GM21825 (cell line): ENCODE measurements at regions not wholly inside any gene's neighbourhood (a gene's known extent, or its start where the extent isn't known, plus 50 kb on each side); places are given as distances from the start of the nearest gene placed in this dataset.

ENCODE experiments used
- ATAC-seq: cut with Tn5 transposase; IDR thresholded peaks from one replicate; pipeline ENCODE4 v1.9.1; 2021; ENCODE audit warnings: mild to moderate bottlenecking, moderate library complexity; ENCODE audit not compliant: unreplicated experiment

GRCh38 chr2:234308813-234309195 lies 188.1 kb downstream of the ARL4C start:
- peak; percentile 91 for ATAC-seq

GRCh38 chr2:234308073-234308812 lies 188.6 kb downstream of the ARL4C start:
- ATAC-seq, result no peak

GRCh38 chr2:234307322-234307961 lies 189.4 kb downstream of the ARL4C start:
- no peak for ATAC-seq

DNA sequence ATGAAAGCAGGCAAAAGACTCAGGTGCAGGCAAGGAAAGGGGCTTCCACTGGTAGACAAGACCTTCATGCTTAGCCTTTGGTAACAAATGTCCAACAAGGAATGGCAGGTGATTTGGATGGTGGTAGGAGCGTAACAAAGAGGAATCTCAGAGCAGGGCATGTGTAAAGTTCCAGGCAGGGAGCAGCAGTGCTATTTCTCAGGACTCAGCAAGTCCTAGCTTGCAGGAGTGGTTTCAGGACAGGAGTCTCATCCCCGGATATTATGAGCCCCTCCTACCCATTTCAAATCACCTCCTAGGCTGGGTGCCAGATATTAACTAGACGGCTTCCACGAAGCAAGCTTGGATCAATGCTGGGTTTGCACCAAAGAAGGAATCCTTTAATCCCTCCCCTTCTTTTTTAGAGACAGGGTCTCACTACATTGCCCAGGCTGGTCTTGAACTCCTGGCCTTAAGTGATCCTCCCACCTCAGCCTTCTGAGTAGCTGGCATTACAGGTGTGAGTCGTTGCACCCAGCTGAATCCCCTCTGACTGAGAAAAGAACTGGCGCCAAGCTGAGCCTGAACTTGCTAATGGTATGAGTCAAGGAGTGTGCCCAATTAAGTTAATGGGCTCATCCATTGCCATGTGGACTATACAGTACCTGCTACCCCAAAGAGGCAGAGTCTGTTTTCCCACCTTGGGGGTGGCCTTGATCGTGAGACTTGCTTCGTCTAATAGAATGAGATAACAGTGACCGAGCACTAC lies 190.3 kb downstream of the ARL4C start:
- ATAC-seq, result no peak

GRCh38 chr2:234305846-234306245 lies 191.0 kb downstream of the ARL4C start:
- no peak for ATAC-seq

GRCh38 chr2:234304950-234305349 lies 191.9 kb downstream of the ARL4C start:
- no peak for ATAC-seq

- ATAC-seq, result no peak
Measured at GRCh38 chr2:234302664-234302991, 194.3 kb downstream of the ARL4C start.

DNA sequence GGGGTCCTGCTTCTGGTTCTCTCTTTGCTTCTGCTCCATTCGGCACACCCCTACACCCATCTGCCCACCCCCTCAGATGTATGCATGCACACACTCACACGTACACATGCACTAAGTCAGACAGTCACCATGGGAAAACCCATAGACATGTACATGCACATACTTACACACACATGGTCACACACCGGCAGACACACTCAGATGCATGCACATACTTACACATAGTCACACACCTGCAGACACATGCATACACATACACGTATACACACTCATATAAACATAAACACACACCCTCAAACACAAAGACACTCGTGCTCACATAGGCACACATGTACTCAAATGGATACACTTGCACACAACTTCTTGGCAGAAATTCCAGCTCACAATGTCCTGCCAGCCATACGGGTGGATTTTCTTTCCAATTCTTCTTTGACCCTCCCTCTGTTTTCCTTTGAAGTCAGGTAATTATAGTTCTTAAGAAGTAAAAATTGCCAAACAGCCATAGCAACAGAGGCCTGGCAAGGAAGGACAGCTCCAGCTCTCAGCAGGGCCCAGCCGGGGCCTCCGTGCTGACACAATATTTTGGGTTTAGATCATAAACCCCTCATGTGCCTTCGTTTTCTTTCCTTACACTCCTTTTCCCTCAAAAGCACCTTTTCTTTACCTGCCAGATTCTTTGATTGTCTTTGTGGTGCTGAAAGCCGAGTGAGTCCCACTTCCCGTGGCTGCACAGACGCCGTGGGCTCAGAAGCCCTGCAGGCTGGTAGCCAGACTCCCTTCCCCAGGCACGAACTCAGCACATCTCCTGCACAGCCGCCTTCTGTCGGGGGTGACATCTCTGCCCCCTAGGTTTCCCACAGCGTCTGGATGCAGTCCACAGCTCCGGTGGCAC lies 195.7 kb downstream of the ARL4C start:
- ATAC-seq, result no peak

- no peak for ATAC-seq
Measured at GRCh38 chr2:234300391-234300925, 196.4 kb downstream of the ARL4C start.

- no peak for ATAC-seq
Measured at GRCh38 chr2:234298918-234299317, 198.0 kb downstream of the ARL4C start.

- ATAC-seq, result no peak
Measured at GRCh38 chr2:234296991-234297390, 199.9 kb downstream of the ARL4C start.

DNA sequence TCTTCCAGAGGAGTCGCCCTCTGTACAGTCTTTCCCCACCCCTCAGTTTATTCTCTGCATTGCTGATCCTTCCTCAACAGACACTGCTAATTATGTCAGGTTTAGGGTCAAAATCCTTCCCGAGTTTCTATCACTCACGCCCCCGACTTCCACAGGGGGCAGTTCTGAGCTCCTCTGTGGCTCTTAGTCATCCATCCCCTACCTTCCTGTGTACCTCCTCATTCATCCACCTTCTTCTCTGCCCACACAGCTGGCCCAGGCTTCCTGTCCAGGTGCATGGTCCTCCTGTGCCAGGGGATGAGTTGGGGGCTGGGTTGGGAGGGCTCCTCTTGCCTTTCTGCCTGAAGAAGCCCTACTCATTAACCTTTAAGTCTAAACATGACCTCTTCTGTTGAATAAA lies 202.9 kb downstream of the ARL4C start:
- ATAC-seq, result no peak

GRCh38 chr2:234292962-234293243 lies 204.0 kb downstream of the ARL4C start:
- no peak for ATAC-seq

DNA sequence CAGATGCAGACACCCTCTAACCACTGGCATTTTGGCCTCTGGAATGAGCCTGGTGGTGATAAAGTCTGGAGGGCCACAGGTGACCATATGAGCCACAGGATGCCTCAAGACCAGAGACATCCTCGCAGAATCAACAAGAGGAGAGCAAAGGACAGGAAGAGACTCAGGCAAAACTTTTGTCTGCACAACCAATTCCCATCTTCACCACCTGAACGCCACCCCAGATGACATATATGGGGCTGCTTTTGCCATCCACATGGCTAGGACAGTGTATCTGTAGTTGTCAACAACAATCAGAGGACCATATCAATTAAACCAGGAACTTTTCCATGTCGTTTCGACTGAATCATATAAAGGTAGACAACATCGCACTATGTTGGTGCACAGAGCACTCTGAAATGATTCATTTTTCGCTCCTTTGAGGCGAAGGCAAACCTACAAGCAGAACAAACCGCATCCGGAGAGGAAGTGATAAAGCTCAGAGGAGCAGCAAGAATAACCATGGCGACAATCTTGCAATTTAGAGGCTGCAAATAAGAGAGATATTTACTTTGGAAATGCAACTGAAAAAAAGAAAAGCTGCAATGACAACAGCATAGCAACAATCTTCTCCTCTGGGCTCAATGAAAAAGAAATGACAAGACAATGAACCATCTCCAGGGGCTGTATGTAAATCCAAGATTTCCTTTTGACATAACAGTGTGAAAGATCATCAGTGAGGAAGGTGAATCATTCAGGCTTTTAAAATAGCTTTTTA lies 204.5 kb downstream of the ARL4C start:
- peak; percentile 58 for ATAC-seq

- ATAC-seq, result peak; percentile 21
Measured at GRCh38 chr2:234291765-234292204, 205.1 kb downstream of the ARL4C start.

GRCh38 chr2:234290671-234291070 lies 206.2 kb downstream of the ARL4C start:
- ATAC-seq, result peak; percentile 62

- no peak for ATAC-seq
Measured at GRCh38 chr2:234289834-234290590, 206.9 kb downstream of the ARL4C start.

DNA sequence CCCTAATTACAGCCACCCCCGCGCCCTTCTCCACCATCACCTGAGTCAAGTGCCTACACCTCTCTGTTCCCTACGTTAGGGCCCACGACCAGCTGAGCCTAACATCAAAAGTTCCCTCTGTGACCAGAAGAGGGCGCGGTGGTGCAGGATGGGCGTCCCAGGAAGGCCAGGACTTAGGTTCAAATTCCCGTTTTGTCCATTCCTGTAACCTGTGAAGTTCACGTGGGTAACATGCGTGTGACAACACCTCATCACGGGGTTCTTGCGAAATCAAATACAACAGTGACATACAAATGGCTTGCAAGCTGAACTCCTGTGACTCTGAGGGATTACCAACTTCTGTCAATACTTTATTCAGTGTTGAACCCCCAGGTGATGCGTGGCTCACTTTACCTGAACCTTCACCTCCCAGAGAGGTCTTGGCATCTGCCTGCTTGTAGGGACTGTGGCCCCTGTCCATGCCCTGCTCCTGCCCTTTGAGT lies 207.9 kb downstream of the ARL4C start:
- no peak for ATAC-seq

- ATAC-seq, result no peak
Measured at GRCh38 chr2:234287650-234288049, 209.2 kb downstream of the ARL4C start.
